GM12874 (cell line): ENCODE measurements at regions not wholly inside any gene's neighbourhood (a gene's known extent, or its start where the extent isn't known, plus 50 kb on each side); places are given as distances from the start of the nearest gene placed in this dataset.

Experiments used
- TF ChIP-seq, protein P1 (sequence below): IDR thresholded peaks from 2 replicates; pipeline ENCODE4 v1.5.1; 2011; ENCODE audit warnings: low read depth, mild to moderate bottlenecking, control low read depth, low read length, moderate library complexity; ENCODE audit not compliant: insufficient read depth

- TF ChIP-seq, protein P1, sequence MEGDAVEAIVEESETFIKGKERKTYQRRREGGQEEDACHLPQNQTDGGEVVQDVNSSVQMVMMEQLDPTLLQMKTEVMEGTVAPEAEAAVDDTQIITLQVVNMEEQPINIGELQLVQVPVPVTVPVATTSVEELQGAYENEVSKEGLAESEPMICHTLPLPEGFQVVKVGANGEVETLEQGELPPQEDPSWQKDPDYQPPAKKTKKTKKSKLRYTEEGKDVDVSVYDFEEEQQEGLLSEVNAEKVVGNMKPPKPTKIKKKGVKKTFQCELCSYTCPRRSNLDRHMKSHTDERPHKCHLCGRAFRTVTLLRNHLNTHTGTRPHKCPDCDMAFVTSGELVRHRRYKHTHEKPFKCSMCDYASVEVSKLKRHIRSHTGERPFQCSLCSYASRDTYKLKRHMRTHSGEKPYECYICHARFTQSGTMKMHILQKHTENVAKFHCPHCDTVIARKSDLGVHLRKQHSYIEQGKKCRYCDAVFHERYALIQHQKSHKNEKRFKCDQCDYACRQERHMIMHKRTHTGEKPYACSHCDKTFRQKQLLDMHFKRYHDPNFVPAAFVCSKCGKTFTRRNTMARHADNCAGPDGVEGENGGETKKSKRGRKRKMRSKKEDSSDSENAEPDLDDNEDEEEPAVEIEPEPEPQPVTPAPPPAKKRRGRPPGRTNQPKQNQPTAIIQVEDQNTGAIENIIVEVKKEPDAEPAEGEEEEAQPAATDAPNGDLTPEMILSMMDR, result no peak
Measured at GRCh38 chr13:61045251-61045650, 370.4 kb downstream of the PCDH20 start.

- TF ChIP-seq, protein P1, result no peak
Measured at GRCh38 chr13:61040181-61040580, 375.5 kb downstream of the PCDH20 start.

DNA sequence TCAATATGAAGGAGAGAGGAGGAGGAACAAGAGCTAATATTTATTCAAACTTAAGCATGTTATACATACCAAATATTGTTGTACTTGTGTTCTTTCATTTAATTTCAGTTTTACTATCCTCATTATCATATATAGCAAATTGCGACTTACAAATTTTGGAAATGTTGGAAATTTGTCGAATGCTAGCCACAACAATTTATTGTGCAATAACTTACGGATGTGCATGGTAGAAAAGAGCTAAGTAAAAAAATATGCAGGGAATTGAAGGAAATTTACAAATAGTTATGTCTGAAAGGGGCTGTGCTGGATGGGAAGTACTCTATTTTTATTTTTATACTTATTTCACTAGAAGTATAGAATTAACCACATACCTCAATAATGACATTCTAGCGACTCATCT is 376.3 kb downstream of the PCDH20 start:
- TF ChIP-seq, protein P1, result no peak

GRCh38 chr13:61036715-61037114 is 378.9 kb downstream of the PCDH20 start:
- TF ChIP-seq, protein P1, result no peak

GRCh38 chr13:61030445-61030844 is 385.2 kb downstream of the PCDH20 start:
- TF ChIP-seq, protein P1, result no peak

- TF ChIP-seq, protein P1, result peak; percentile 26; the same call in 1 of the 2 replicates
Measured at GRCh38 chr13:61029064-61029463, 386.6 kb downstream of the PCDH20 start.

- TF ChIP-seq, protein P1, result no peak
Measured at GRCh38 chr13:61024046-61024445, 391.6 kb downstream of the PCDH20 start.

DNA sequence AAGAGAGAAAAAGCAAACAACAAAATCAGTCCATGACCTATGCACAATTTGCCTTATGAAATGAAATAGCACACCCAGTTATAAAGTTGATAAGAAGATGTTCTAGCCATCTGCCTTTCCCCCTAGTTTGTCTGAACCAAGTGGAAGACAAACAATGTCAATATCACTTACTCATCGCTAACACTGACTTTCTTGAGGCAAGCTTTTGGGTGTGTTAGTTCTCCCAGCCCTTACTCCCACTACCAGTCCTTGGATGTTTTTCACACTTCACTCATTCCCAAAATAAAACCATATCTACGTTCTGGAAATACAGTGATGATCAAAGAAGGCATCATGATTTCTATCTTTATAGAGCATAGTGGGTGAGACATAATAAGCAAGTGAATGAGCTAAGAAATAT is 393.8 kb downstream of the PCDH20 start:
- TF ChIP-seq, protein P1, result no peak
